Neural cell (in vitro differentiated cells): ENCODE measurements at regions not wholly inside any gene's neighbourhood (a gene's known extent, or its start where the extent isn't known, plus 50 kb on each side); places are given as distances from the start of the nearest gene placed in this dataset.

Source experiments
- H2AFZ ChIP-seq: fragments of 200-600, 300-800 bp; sonication (generic), shearing (Covaris generic); 2 replicates; pipeline ENCODE4 v1.6.0; 2014; ENCODE audit warnings: low read depth, mild to moderate bottlenecking, antibody characterized with exemption, low read length, moderate library complexity
- H3F3A ChIP-seq: fragments of 200-600 bp; shearing (Covaris generic); 2 replicates; pipeline ENCODE4 v1.6.1; 2016; ENCODE audit warnings: mild to moderate bottlenecking, moderate library complexity, mixed read lengths, antibody characterized with exemption, low read length; ENCODE audit not compliant: insufficient read depth, poor library complexity, severe bottlenecking
- H3K27ac ChIP-seq: fragments of 200-600, 300-800 bp; sonication (generic), shearing (Covaris generic); 2 replicates; pipeline ENCODE4 v1.5.1; 2014; ENCODE audit warnings: mild to moderate bottlenecking, low read length, moderate library complexity
- H3K27me3 ChIP-seq: fragments of 300-800, 200-600 bp; sonication (generic), shearing (Covaris generic); 2 replicates; pipeline ENCODE4 v1.6.0; 2014; ENCODE audit warnings: mild to moderate bottlenecking, low read depth, low read length, moderate library complexity; ENCODE audit not compliant: insufficient read depth
- H3K36me3 ChIP-seq: fragments of 300-800, 200-600 bp; sonication (generic), shearing (Covaris generic); 2 replicates; pipeline ENCODE4 v1.5.1; 2014; ENCODE audit warnings: mild to moderate bottlenecking, antibody characterized with exemption, low read length, moderate library complexity; ENCODE audit not compliant: insufficient read depth
- H3K4me2 ChIP-seq: fragments of 300-800, 200-600 bp; sonication (generic), shearing (Covaris generic); 2 replicates; pipeline ENCODE4 v1.6.0; 2014; ENCODE audit warnings: mild to moderate bottlenecking, low read length
- H3K4me3 ChIP-seq: fragments of 300-800, 200-600 bp; sonication (generic), shearing (Covaris generic); 2 replicates; pipeline ENCODE4 v1.5.1; 2014; ENCODE audit warnings: mild to moderate bottlenecking, low read length, moderate library complexity
- H3K79me2 ChIP-seq: fragments of 200-600 bp; shearing (Covaris generic); replicated peaks from 2 replicates; pipeline ENCODE4 v1.6.0; 2014; ENCODE audit warnings: mild to moderate bottlenecking, low read length, moderate library complexity; ENCODE audit not compliant: insufficient read depth
- H3K9ac ChIP-seq: fragments of 300-800, 200-600 bp; sonication (generic), shearing (Covaris generic); 2 replicates; pipeline ENCODE4 v1.6.1; 2016; ENCODE audit warnings: mild to moderate bottlenecking, low read length, mixed read lengths
- H3K9me2 ChIP-seq: fragments of 200-600 bp; shearing (Covaris generic); 2 replicates; pipeline ENCODE4 v1.6.1; 2016; ENCODE audit warnings: mild to moderate bottlenecking, low read length, mixed read lengths; ENCODE audit not compliant: insufficient read depth
- H3K9me3 ChIP-seq: fragments of 200-600, 300-800 bp; sonication (generic), shearing (Covaris generic); 2 replicates; pipeline ENCODE4 v1.6.1; 2016; ENCODE audit warnings: mild to moderate bottlenecking, mixed run types, low read length, moderate library complexity, mixed read lengths
- H4K20me1 ChIP-seq: fragments of 200-600 bp; shearing (Covaris generic); 2 replicates; pipeline ENCODE4 v1.6.1; 2016; ENCODE audit warnings: mild to moderate bottlenecking, mixed run types; ENCODE audit not compliant: insufficient read depth
- EP300 ChIP-seq: fragments of 450-650 bp; conservative IDR thresholded peaks from 2 replicates; pipeline ENCODE4 v1.6.1; 2014; ENCODE audit warnings: antibody characterized with exemption, mild to moderate bottlenecking, moderate library complexity; ENCODE audit not compliant: poor library complexity, severe bottlenecking
- EZH2 ChIP-seq: fragments of 200-600, 300-800 bp; shearing (Covaris generic), sonication (generic); IDR thresholded peaks from 2 replicates; pipeline ENCODE4 v1.6.1; 2014; ENCODE audit warnings: antibody characterized with exemption, low read length, borderline replicate concordance, mild to moderate bottlenecking; ENCODE audit not compliant: insufficient read depth, poor library complexity, severe bottlenecking
- MXI1 ChIP-seq: fragments of 450-650 bp; conservative IDR thresholded peaks from 2 replicates; pipeline ENCODE4 v1.6.1; 2014; ENCODE audit warnings: antibody characterized with exemption, mild to moderate bottlenecking; ENCODE audit not compliant: poor library complexity, severe bottlenecking
- POLR2AphosphoS5 ChIP-seq: IDR thresholded peaks from 2 replicates; pipeline ENCODE4 v1.6.1; 2012
- RAD21 ChIP-seq: fragments of 450-650 bp; conservative IDR thresholded peaks from 2 replicates; pipeline ENCODE4 v1.6.1; 2014; ENCODE audit warnings: antibody characterized with exemption, mild to moderate bottlenecking, moderate library complexity
- SMC3 ChIP-seq: fragments of 450-650 bp; conservative IDR thresholded peaks from 2 replicates; pipeline ENCODE4 v1.6.1; 2014; ENCODE audit warnings: antibody characterized with exemption, mild to moderate bottlenecking, moderate library complexity; ENCODE audit not compliant: poor library complexity
- TAF1 ChIP-seq: IDR thresholded peaks from 2 replicates; pipeline ENCODE4 v1.6.1; 2012; ENCODE audit warnings: low read depth
- TF ChIP-seq, protein P1 (sequence below): IDR thresholded peaks from 2 replicates; pipeline ENCODE4 v1.6.1; 2012; ENCODE audit warnings: borderline replicate concordance
- TF ChIP-seq, protein P2 (sequence below): fragments of 450-650 bp; IDR thresholded peaks from 2 replicates; pipeline ENCODE4 v1.5.1; 2014; ENCODE audit warnings: antibody characterized with exemption, mild to moderate bottlenecking, moderate library complexity; ENCODE audit not compliant: poor library complexity, severe bottlenecking

DNA sequence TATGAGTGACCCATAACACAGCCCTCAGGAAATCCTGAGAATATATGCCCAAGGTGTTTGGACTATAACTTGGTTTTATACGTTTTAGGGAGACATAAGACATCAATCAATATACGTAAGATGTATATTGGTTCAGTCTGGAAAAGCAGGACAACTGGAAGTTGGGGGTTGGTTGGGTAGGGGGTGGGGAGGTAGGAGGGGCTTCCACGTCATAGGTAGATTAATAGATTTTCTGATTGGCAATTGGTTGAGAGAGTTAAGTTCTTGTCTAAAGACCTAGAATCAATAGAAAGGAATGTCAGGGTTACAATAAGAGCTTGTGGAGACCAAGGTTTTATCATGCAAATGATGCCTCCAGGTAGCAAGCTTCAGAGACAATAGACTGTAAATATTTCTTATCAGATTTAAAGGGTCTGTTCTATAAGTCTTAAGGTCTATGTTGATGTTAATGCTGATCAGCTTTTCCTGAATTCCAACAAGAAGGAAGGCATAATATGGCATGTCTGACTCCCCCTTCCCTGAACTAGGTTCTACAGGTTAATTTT, 2267.7 kb upstream of the ACO1 start:
- Histone ChIP-seq H3K4me3 (no peak overlapping the region), H3K79me2 (no peaks in the 10 kb centered on the region), H3K4me2 (no peak overlapping the region), H3K9me2 (no peaks in the 10 kb centered on the region), H3K9ac (no peak overlapping the region), H3K36me3 (no peaks in the 10 kb centered on the region), H3K9me3 (no peaks in the 10 kb centered on the region), H4K20me1 (no peaks in the 10 kb centered on the region), H2AFZ (no peak overlapping the region), H3K27ac (no peak overlapping the region), H3F3A (no peaks in the 10 kb centered on the region), H3K27me3 (no peaks in the 10 kb centered on the region)
- no peak for TF ChIP-seq SMC3
- no peak for TF ChIP-seq POLR2AphosphoS5
- no peak for TF ChIP-seq EZH2
- TF ChIP-seq MXI1, result no peak
- TF ChIP-seq, protein P1, sequence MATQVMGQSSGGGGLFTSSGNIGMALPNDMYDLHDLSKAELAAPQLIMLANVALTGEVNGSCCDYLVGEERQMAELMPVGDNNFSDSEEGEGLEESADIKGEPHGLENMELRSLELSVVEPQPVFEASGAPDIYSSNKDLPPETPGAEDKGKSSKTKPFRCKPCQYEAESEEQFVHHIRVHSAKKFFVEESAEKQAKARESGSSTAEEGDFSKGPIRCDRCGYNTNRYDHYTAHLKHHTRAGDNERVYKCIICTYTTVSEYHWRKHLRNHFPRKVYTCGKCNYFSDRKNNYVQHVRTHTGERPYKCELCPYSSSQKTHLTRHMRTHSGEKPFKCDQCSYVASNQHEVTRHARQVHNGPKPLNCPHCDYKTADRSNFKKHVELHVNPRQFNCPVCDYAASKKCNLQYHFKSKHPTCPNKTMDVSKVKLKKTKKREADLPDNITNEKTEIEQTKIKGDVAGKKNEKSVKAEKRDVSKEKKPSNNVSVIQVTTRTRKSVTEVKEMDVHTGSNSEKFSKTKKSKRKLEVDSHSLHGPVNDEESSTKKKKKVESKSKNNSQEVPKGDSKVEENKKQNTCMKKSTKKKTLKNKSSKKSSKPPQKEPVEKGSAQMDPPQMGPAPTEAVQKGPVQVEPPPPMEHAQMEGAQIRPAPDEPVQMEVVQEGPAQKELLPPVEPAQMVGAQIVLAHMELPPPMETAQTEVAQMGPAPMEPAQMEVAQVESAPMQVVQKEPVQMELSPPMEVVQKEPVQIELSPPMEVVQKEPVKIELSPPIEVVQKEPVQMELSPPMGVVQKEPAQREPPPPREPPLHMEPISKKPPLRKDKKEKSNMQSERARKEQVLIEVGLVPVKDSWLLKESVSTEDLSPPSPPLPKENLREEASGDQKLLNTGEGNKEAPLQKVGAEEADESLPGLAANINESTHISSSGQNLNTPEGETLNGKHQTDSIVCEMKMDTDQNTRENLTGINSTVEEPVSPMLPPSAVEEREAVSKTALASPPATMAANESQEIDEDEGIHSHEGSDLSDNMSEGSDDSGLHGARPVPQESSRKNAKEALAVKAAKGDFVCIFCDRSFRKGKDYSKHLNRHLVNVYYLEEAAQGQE, result no peak
- TF ChIP-seq TAF1, result no peak
- no peak for TF ChIP-seq EP300
- TF ChIP-seq, protein P2, sequence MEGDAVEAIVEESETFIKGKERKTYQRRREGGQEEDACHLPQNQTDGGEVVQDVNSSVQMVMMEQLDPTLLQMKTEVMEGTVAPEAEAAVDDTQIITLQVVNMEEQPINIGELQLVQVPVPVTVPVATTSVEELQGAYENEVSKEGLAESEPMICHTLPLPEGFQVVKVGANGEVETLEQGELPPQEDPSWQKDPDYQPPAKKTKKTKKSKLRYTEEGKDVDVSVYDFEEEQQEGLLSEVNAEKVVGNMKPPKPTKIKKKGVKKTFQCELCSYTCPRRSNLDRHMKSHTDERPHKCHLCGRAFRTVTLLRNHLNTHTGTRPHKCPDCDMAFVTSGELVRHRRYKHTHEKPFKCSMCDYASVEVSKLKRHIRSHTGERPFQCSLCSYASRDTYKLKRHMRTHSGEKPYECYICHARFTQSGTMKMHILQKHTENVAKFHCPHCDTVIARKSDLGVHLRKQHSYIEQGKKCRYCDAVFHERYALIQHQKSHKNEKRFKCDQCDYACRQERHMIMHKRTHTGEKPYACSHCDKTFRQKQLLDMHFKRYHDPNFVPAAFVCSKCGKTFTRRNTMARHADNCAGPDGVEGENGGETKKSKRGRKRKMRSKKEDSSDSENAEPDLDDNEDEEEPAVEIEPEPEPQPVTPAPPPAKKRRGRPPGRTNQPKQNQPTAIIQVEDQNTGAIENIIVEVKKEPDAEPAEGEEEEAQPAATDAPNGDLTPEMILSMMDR, result no peak
- TF ChIP-seq RAD21, result no peak

DNA sequence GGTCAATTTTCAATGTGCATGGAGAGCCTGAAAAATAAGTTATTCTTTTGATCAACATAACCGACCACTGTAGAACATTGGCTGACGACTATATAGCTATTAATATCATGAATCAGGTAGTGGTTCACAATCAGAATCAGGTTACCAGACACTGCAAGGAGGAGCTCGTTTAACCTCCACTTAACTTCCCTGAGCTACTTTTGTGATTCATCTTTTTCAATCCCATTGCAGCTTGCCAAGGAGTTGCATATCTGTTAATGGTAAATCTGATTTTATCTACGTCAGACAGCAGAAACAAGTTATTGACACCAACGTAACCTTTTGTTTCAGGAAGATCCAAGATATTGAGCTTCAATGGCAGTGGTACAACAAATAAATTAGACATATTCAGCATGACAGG, 2263.8 kb upstream of the ACO1 start:
- Histone ChIP-seq H3K4me2 (no peak overlapping the region), H2AFZ (no peak overlapping the region), H3K36me3 (no peaks in the 10 kb centered on the region)

More for the DNA sequence above, 2263.8 kb upstream of the ACO1 start:
- no peaks in the 10 kb centered on the region for H4K20me1 ChIP-seq
- no peak overlapping the region for H3K27ac ChIP-seq
- no peaks in the 10 kb centered on the region for H3K9me3 ChIP-seq
- H3K9ac ChIP-seq, result no peak overlapping the region
- no peaks in the 10 kb centered on the region for H3K9me2 ChIP-seq
- no peaks in the 10 kb centered on the region for H3K27me3 ChIP-seq
- no peak overlapping the region for H3K4me3 ChIP-seq
- TF ChIP-seq TAF1, result no peak
- no peak for TF ChIP-seq EP300
- no peak for TF ChIP-seq SMC3
- no peak for TF ChIP-seq POLR2AphosphoS5
- TF ChIP-seq, protein P1, result no peak
- no peak for TF ChIP-seq RAD21
- no peak for TF ChIP-seq MXI1
- TF ChIP-seq, protein P2, result no peak
- TF ChIP-seq EZH2, result no peak
- H3K79me2 ChIP-seq, result no peaks in the 10 kb centered on the region
- no peaks in the 10 kb centered on the region for H3F3A ChIP-seq
